ENCODE measurements at regions not wholly inside any gene's neighbourhood (a gene's known extent, or its start where the extent isn't known, plus 50 kb on each side); places are given as distances from the start of the nearest gene placed in this dataset.

GRCh38 chr10:65292551-65292950 is 1633.3 kb upstream of the LRRTM3 start:
- DNase-seq (ENCODE audit: low spot score) = no peak

- peak; percentile 51 for DNase-seq (ENCODE audit: low spot score)
Measured at GRCh38 chr10:65294329-65294728, 1631.5 kb upstream of the LRRTM3 start.

GRCh38 chr10:65301181-65301580 is 1624.7 kb upstream of the LRRTM3 start:
- no peak for DNase-seq (ENCODE audit: low spot score)

- DNase-seq (ENCODE audit: low spot score) = no peak
Measured at GRCh38 chr10:65306201-65306600, 1619.6 kb upstream of the LRRTM3 start.

GRCh38 chr10:65312876-65313275 is 1613.0 kb upstream of the LRRTM3 start:
- DNase-seq (ENCODE audit: low spot score) = no peak

GRCh38 chr10:65313406-65313805 is 1612.4 kb upstream of the LRRTM3 start:
- no peak for DNase-seq (ENCODE audit: low spot score)

GRCh38 chr10:65314253-65314652 is 1611.6 kb upstream of the LRRTM3 start:
- no peak for DNase-seq (ENCODE audit: low spot score)

- no peak for DNase-seq (ENCODE audit: low spot score)
Measured at GRCh38 chr10:65319493-65319892, 1606.3 kb upstream of the LRRTM3 start.

- no peak for DNase-seq (ENCODE audit: low spot score)
Measured at GRCh38 chr10:65320236-65321026, 1605.4 kb upstream of the LRRTM3 start.

GRCh38 chr10:65323802-65324201 is 1602.0 kb upstream of the LRRTM3 start:
- DNase-seq (ENCODE audit: low spot score) = no peak

- DNase-seq (ENCODE audit: low spot score) = no peak
Measured at GRCh38 chr10:65325913-65326312, 1599.9 kb upstream of the LRRTM3 start.

- DNase-seq (ENCODE audit: low spot score) = no peak
Measured at GRCh38 chr10:65328486-65328885, 1597.3 kb upstream of the LRRTM3 start.

- DNase-seq (ENCODE audit: low spot score) = no peak
Measured at GRCh38 chr10:65335311-65335710, 1590.5 kb upstream of the LRRTM3 start.

GRCh38 chr10:65340340-65340739 is 1585.5 kb upstream of the LRRTM3 start:
- no peak for DNase-seq (ENCODE audit: low spot score)

GRCh38 chr10:65341323-65341925 is 1584.4 kb upstream of the LRRTM3 start:
- DNase-seq (ENCODE audit: low spot score) = no peak

GRCh38 chr10:65342245-65342644 is 1583.6 kb upstream of the LRRTM3 start:
- DNase-seq (ENCODE audit: low spot score) = no peak

GRCh38 chr10:65346466-65346865 is 1579.4 kb upstream of the LRRTM3 start:
- DNase-seq (ENCODE audit: low spot score) = no peak

- DNase-seq (ENCODE audit: low spot score) = no peak
Measured at GRCh38 chr10:65348637-65349036, 1577.2 kb upstream of the LRRTM3 start.

GRCh38 chr10:65350611-65351010 is 1575.2 kb upstream of the LRRTM3 start:
- DNase-seq (ENCODE audit: low spot score) = no peak

- no peak for DNase-seq (ENCODE audit: low spot score)
Measured at GRCh38 chr10:65355141-65355680, 1570.6 kb upstream of the LRRTM3 start.

- no peak for DNase-seq (ENCODE audit: low spot score)
Measured at GRCh38 chr10:65358565-65358964, 1567.3 kb upstream of the LRRTM3 start.

GRCh38 chr10:65360497-65360896 is 1565.3 kb upstream of the LRRTM3 start:
- no peak for DNase-seq (ENCODE audit: low spot score)

GRCh38 chr10:65365878-65366277 is 1560.0 kb upstream of the LRRTM3 start:
- DNase-seq (ENCODE audit: low spot score) = no peak

GRCh38 chr10:65367706-65368105 is 1558.1 kb upstream of the LRRTM3 start:
- no peak for DNase-seq (ENCODE audit: low spot score)
